Neural cell (in vitro differentiated cells): ENCODE measurements at regions not wholly inside any gene's neighbourhood (a gene's known extent, or its start where the extent isn't known, plus 50 kb on each side); places are given as distances from the start of the nearest gene placed in this dataset.
"Not testable (repeated sequence)": the region's sequence is repeated elsewhere in the genome, so short reads cannot be mapped to it uniquely, and the experiment has no call there.

Experiments
- CTCF ChIP-seq: fragments of 450-650 bp; IDR thresholded peaks from 2 replicates; pipeline ENCODE4 v1.5.1; 2014; ENCODE audit warnings: antibody characterized with exemption, mild to moderate bottlenecking, moderate library complexity; ENCODE audit not compliant: poor library complexity, severe bottlenecking
- EP300 ChIP-seq: fragments of 450-650 bp; conservative IDR thresholded peaks from 2 replicates; pipeline ENCODE4 v1.6.1; 2014; ENCODE audit warnings: antibody characterized with exemption, mild to moderate bottlenecking, moderate library complexity; ENCODE audit not compliant: poor library complexity, severe bottlenecking
- EZH2 ChIP-seq: fragments of 200-600, 300-800 bp; shearing (Covaris generic), sonication (generic); IDR thresholded peaks from 2 replicates; pipeline ENCODE4 v1.6.1; 2014; ENCODE audit warnings: antibody characterized with exemption, low read length, borderline replicate concordance, mild to moderate bottlenecking; ENCODE audit not compliant: insufficient read depth, poor library complexity, severe bottlenecking
- MXI1 ChIP-seq: fragments of 450-650 bp; conservative IDR thresholded peaks from 2 replicates; pipeline ENCODE4 v1.6.1; 2014; ENCODE audit warnings: antibody characterized with exemption, mild to moderate bottlenecking; ENCODE audit not compliant: poor library complexity, severe bottlenecking
- POLR2AphosphoS5 ChIP-seq: IDR thresholded peaks from 2 replicates; pipeline ENCODE4 v1.6.1; 2012
- RAD21 ChIP-seq: fragments of 450-650 bp; conservative IDR thresholded peaks from 2 replicates; pipeline ENCODE4 v1.6.1; 2014; ENCODE audit warnings: antibody characterized with exemption, mild to moderate bottlenecking, moderate library complexity
- REST ChIP-seq: IDR thresholded peaks from 2 replicates; pipeline ENCODE4 v1.6.1; 2012; ENCODE audit warnings: borderline replicate concordance
- SMC3 ChIP-seq: fragments of 450-650 bp; conservative IDR thresholded peaks from 2 replicates; pipeline ENCODE4 v1.6.1; 2014; ENCODE audit warnings: antibody characterized with exemption, mild to moderate bottlenecking, moderate library complexity; ENCODE audit not compliant: poor library complexity
- TAF1 ChIP-seq: IDR thresholded peaks from 2 replicates; pipeline ENCODE4 v1.6.1; 2012; ENCODE audit warnings: low read depth

GRCh38 chr2:142418699-142419098 is 287.9 kb upstream of the LRP1B start:
- not testable (repeated sequence) for TF ChIP-seq REST, CTCF, POLR2AphosphoS5, MXI1, EZH2, RAD21, TAF1, EP300, SMC3
